ENCODE measurements at regions not wholly inside any gene's neighbourhood (a gene's known extent, or its start where the extent isn't known, plus 50 kb on each side); places are given as distances from the start of the nearest gene placed in this dataset.
A peak's percentile ranks its signal among the peaks of the same experiment; 100 is the strongest.

DNA sequence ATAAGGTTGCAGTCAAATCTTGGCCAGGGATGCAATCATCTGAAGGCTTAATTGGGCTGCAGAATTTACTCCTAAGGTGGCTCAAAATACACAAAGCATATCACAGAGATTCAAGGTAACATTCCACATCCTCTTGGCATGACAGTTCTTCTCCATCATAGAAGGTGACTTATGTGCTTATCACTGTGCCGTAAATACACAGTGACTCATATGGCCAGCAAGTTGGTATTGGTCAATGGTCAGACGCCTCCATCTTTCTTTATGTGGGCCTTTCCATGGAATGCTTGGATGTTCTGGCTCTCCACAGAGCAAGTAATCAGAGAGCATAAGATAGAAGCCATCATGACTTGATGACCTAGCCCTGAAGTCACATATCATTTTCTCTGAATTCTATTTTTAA, 168.8 kb upstream of the ST8SIA2 start:
- TF ChIP-seq, protein P1, sequence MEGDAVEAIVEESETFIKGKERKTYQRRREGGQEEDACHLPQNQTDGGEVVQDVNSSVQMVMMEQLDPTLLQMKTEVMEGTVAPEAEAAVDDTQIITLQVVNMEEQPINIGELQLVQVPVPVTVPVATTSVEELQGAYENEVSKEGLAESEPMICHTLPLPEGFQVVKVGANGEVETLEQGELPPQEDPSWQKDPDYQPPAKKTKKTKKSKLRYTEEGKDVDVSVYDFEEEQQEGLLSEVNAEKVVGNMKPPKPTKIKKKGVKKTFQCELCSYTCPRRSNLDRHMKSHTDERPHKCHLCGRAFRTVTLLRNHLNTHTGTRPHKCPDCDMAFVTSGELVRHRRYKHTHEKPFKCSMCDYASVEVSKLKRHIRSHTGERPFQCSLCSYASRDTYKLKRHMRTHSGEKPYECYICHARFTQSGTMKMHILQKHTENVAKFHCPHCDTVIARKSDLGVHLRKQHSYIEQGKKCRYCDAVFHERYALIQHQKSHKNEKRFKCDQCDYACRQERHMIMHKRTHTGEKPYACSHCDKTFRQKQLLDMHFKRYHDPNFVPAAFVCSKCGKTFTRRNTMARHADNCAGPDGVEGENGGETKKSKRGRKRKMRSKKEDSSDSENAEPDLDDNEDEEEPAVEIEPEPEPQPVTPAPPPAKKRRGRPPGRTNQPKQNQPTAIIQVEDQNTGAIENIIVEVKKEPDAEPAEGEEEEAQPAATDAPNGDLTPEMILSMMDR (IDR thresholded peaks at IDR 0.05) = no peak
- H3K36me3 Mint-ChIP-seq (ENCODE audit: low read depth) = no peaks in the 10 kb centered on the region
- H3K27me3 Mint-ChIP-seq (ENCODE audit: low read depth, poor library complexity) = peaks cover 4% of the 10 kb centered on the region
- H3K4me3 Mint-ChIP-seq = no peak overlapping the region
- no peak for DNase-seq
- H3K4me1 Mint-ChIP-seq = no peaks in the 10 kb centered on the region
- peaks cover 18% of the 10 kb centered on the region for H3K9me3 Mint-ChIP-seq
- no peak overlapping the region for H3K27ac Mint-ChIP-seq

DNA sequence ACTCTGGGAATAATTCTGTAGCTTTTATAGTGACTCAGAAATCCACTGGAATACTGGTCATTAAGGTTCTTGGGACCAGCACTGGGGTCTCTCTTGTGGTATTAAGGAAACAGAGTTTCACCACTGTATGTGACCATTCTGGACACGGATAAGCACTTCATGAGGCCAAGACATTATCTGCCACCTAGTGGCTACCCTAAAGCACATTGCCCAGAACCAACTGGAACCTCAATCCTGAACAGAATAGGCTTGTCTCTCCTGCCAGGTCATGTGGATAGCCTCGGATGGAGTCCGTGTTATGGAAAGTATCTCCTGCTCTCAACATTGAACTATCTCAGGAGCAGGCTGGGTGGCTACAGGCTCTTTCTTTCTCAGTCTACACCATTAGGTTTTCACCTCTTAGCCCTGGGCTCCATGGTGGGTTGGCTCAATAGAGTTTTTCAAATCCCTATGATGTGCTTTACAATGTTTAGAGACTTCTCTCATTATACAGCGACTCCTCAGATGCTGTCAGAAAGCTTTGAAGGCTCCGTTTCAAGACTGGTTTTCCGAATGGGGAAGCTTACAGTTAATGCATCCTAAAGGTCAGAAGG, 167.6 kb upstream of the ST8SIA2 start:
- DNase-seq = no peak
- TF ChIP-seq, protein P1 (IDR thresholded peaks at IDR 0.05) = peak; percentile 40
- H3K36me3 Mint-ChIP-seq (ENCODE audit: low read depth) = no peaks in the 10 kb centered on the region

DNA sequence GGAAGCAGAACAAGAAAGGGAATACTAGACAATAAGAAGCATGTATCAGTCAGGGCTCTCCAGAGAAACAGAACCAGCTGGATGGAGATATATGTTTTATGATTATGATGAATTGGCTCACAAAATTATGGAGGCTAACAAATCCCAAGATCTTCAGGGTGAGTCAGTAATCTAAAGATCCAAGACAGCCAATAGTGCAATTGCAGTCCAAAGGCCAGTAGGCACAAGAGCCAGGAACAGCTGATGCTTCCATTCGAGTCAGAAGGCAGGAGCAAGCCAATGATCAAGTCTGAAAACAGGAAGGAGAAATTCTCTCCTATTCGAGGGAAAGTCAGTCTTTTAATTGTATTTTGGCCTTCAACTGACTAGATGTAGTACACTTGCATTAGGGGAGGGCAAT, 164.9 kb upstream of the ST8SIA2 start:
- DNase-seq = no peak
- Mint-ChIP-seq H3K4me1 (no peaks in the 10 kb centered on the region), H3K9me3 (peaks cover 10% of the 10 kb centered on the region), H3K36me3 (ENCODE audit: low read depth) (no peaks in the 10 kb centered on the region), H3K27ac (no peak overlapping the region), H3K27me3 (ENCODE audit: low read depth, poor library complexity) (peaks cover 3% of the 10 kb centered on the region), H3K4me3 (no peak overlapping the region)
- TF ChIP-seq, protein P1 (IDR thresholded peaks at IDR 0.05) = no peak

More for the DNA sequence above, 167.6 kb upstream of the ST8SIA2 start:
- Mint-ChIP-seq H3K27ac (no peak overlapping the region), H3K4me3 (no peak overlapping the region), H3K9me3 (peaks cover 18% of the 10 kb centered on the region), H3K4me1 (no peaks in the 10 kb centered on the region), H3K27me3 (ENCODE audit: low read depth, poor library complexity) (no peaks in the 10 kb centered on the region)

DNA sequence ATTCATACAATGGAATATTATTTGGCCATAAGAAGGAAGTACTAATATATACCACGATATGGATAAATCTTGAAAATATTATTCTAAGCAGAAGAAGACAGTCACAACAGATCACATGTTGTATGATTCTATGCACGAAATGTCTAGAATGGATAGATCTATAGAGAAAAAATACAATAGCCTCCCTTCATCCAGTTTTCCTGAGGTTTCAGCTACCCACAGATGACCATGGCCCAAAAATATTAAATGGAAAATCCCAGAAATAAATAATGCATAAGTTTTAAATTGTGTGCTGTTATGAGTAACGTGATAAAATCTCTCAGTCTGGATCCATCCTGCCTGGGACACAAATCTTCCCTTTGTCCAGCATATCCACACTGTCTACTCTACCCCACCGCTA, 162.2 kb upstream of the ST8SIA2 start:
- TF ChIP-seq, protein P1 (IDR thresholded peaks at IDR 0.05) = no peak
- H3K9me3 Mint-ChIP-seq = peaks cover 11% of the 10 kb centered on the region
- H3K36me3 Mint-ChIP-seq (ENCODE audit: low read depth) = no peaks in the 10 kb centered on the region
- H3K4me1 Mint-ChIP-seq = no peaks in the 10 kb centered on the region
- no peak for DNase-seq
- peaks cover 3% of the 10 kb centered on the region for H3K27me3 Mint-ChIP-seq (ENCODE audit: low read depth, poor library complexity)
- no peak overlapping the region for H3K27ac Mint-ChIP-seq
- H3K4me3 Mint-ChIP-seq = no peak overlapping the region

DNA sequence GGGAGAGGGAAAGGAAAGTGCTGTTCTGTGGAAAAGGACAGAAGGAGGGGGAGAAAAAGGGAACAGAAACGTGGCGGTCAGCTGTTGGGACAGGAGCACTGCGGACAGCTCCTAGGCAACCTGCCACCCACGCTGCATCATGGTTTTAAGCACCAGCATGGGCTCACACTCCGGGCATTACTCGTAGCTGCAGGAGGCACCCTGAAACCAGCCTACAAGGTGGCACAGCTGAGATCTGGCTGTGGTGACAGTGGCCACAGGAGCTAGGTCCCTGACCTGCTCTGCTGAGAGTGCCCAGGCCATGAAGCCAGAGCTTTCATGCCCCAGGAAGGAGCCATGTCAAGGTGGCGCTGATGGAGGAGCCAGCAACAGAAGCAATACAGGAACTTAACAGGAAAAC, 161.4 kb upstream of the ST8SIA2 start:
- H3K4me1 Mint-ChIP-seq = no peaks in the 10 kb centered on the region
- no peak for DNase-seq
- TF ChIP-seq, protein P1 (IDR thresholded peaks at IDR 0.05) = no peak
- no peak overlapping the region for H3K4me3 Mint-ChIP-seq
- peaks cover 20% of the 10 kb centered on the region for H3K9me3 Mint-ChIP-seq
- H3K27me3 Mint-ChIP-seq (ENCODE audit: low read depth, poor library complexity) = peaks cover 3% of the 10 kb centered on the region
- no peaks in the 10 kb centered on the region for H3K36me3 Mint-ChIP-seq (ENCODE audit: low read depth)
- no peak overlapping the region for H3K27ac Mint-ChIP-seq

DNA sequence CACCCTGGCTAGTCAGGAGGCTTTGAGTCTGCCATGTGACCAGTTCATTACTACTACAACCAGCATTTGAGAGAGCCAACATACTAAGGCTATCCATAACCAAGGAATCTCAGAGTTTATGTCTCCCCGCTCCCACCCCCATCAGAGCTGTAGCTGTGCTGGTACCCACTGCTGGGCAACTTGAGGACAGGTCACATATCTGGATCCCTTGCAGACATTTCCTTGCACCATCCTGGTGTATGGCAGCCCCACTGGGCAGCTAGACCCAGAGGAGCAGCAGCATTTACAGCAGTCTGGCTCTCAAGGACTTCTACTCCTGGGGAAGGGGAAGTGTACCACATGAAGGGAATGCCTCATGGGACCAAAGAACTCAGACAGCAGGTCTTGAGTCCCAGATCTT, 160.8 kb upstream of the ST8SIA2 start:
- Mint-ChIP-seq H3K9me3 (peaks cover 25% of the 10 kb centered on the region), H3K4me1 (no peaks in the 10 kb centered on the region), H3K4me3 (no peak overlapping the region), H3K27ac (no peak overlapping the region), H3K36me3 (ENCODE audit: low read depth) (no peaks in the 10 kb centered on the region), H3K27me3 (ENCODE audit: low read depth, poor library complexity) (peaks cover 3% of the 10 kb centered on the region)
- TF ChIP-seq, protein P1 (IDR thresholded peaks at IDR 0.05) = no peak
- DNase-seq = no peak

Measured in nephron progenitor cell (in vitro differentiated cells).